GM21381 (cell line): ENCODE measurements at regions not wholly inside any gene's neighbourhood (a gene's known extent, or its start where the extent isn't known, plus 50 kb on each side); places are given as distances from the start of the nearest gene placed in this dataset.

ENCODE experiments used
- ATAC-seq: cut with Tn5 transposase; IDR thresholded peaks from one replicate; pipeline ENCODE4 v1.9.1; 2021; ENCODE audit warnings: mild to moderate bottlenecking, moderate library complexity; ENCODE audit not compliant: unreplicated experiment

GRCh38 chr5:60208716-60209115 is 315.2 kb upstream of the PDE4D start:
- no peak for ATAC-seq

GRCh38 chr5:60207040-60207439 is 313.5 kb upstream of the PDE4D start:
- peak; percentile 87 for ATAC-seq

GRCh38 chr5:60206234-60206633 is 312.7 kb upstream of the PDE4D start:
- ATAC-seq = no peak

- no peak for ATAC-seq
Measured at GRCh38 chr5:60205071-60205470, 311.5 kb upstream of the PDE4D start.

- ATAC-seq = no peak
Measured at GRCh38 chr5:60196385-60197113, 303.0 kb upstream of the PDE4D start.

- ATAC-seq = no peak
Measured at GRCh38 chr5:60195551-60195950, 302.0 kb upstream of the PDE4D start.

- no peak for ATAC-seq
Measured at GRCh38 chr5:60195083-60195482, 301.6 kb upstream of the PDE4D start.

- no peak for ATAC-seq
Measured at GRCh38 chr5:60185231-60186099, 291.9 kb upstream of the PDE4D start.

- ATAC-seq = no peak
Measured at GRCh38 chr5:60184606-60185005, 291.1 kb upstream of the PDE4D start.

- ATAC-seq = no peak
Measured at GRCh38 chr5:60183881-60184280, 290.4 kb upstream of the PDE4D start.

- no peak for ATAC-seq
Measured at GRCh38 chr5:60178101-60178500, 284.6 kb upstream of the PDE4D start.

GRCh38 chr5:60177596-60177995 is 284.1 kb upstream of the PDE4D start:
- ATAC-seq = no peak

GRCh38 chr5:60173667-60174066 is 280.1 kb upstream of the PDE4D start:
- ATAC-seq = no peak

GRCh38 chr5:60163762-60164161 is 270.2 kb upstream of the PDE4D start:
- ATAC-seq = no peak

GRCh38 chr5:60162441-60162840 is 268.9 kb upstream of the PDE4D start:
- no peak for ATAC-seq

- peak; percentile 70 for ATAC-seq
Measured at GRCh38 chr5:60161340-60161934, 267.9 kb upstream of the PDE4D start.

- ATAC-seq = no peak
Measured at GRCh38 chr5:60149081-60149480, 255.6 kb upstream of the PDE4D start.

- no peak for ATAC-seq
Measured at GRCh38 chr5:60148366-60148765, 254.8 kb upstream of the PDE4D start.

GRCh38 chr5:60147791-60148190 is 254.3 kb upstream of the PDE4D start:
- ATAC-seq = no peak

GRCh38 chr5:60143942-60144549 is 250.5 kb upstream of the PDE4D start:
- no peak for ATAC-seq

- no peak for ATAC-seq
Measured at GRCh38 chr5:60141119-60141518, 247.6 kb upstream of the PDE4D start.
